GM18511 (cell line): ENCODE measurements at regions not wholly inside any gene's neighbourhood (a gene's known extent, or its start where the extent isn't known, plus 50 kb on each side); places are given as distances from the start of the nearest gene placed in this dataset.
A peak's percentile ranks its signal among the peaks of the same experiment; 100 is the strongest.
"Not testable (repeated sequence)": the region's sequence is repeated elsewhere in the genome, so short reads cannot be mapped to it uniquely, and the experiment has no call there.

Experiments used
- ATAC-seq: cut with Tn5 transposase; IDR thresholded peaks from one replicate; pipeline ENCODE4 v1.9.1; 2021; ENCODE audit warnings: mild to moderate bottlenecking, moderate library complexity; ENCODE audit not compliant: unreplicated experiment

GRCh38 chr3:83251490-83251889, 1490.0 kb upstream of the GBE1 start:
- no peak for ATAC-seq

DNA sequence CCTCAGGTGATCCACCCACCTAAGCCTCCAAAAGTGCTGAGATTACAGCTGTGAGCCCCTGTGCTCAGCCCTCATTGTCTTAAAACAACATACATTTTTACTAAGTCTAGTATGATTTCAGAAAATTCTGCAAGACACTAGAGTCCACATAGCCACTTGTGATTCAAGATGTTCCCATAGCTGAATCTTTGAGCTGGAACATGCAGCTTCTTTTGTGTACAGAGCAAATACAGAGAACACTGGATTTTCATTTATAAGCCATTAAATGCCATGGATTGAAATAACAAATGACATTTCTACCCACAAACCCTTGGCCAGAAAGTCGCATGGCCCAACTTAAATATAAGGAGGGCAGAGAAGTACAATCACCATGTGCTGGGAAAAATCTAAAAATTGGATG, 1489.2 kb upstream of the GBE1 start:
- ATAC-seq, result no peak

GRCh38 chr3:83248454-83248853, 1487.0 kb upstream of the GBE1 start:
- ATAC-seq, result no peak

GRCh38 chr3:83235180-83235814, 1473.9 kb upstream of the GBE1 start:
- no peak for ATAC-seq

DNA sequence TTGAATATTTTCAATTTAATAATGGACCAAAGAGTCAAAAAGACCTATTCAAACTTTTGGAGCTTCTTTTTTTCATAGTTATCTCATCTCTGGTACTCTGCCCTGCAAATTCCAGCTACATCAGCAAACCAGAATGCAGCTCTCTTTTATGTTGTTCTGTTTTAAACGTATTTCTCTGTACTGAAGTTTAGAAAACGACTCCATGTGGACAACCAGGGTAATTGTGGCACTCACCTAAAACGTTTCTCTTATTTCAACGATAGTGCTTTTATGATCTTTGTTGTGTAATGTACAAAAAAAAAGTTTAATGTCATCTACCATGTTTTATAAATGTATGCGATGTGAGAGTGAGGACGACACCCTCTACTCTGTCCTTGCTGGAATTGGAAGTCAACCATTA, 1472.3 kb upstream of the GBE1 start:
- ATAC-seq, result no peak

GRCh38 chr3:83230841-83231240, 1469.4 kb upstream of the GBE1 start:
- no peak for ATAC-seq

GRCh38 chr3:83230376-83230775, 1468.9 kb upstream of the GBE1 start:
- no peak for ATAC-seq

GRCh38 chr3:83226751-83227150, 1465.3 kb upstream of the GBE1 start:
- no peak for ATAC-seq

DNA sequence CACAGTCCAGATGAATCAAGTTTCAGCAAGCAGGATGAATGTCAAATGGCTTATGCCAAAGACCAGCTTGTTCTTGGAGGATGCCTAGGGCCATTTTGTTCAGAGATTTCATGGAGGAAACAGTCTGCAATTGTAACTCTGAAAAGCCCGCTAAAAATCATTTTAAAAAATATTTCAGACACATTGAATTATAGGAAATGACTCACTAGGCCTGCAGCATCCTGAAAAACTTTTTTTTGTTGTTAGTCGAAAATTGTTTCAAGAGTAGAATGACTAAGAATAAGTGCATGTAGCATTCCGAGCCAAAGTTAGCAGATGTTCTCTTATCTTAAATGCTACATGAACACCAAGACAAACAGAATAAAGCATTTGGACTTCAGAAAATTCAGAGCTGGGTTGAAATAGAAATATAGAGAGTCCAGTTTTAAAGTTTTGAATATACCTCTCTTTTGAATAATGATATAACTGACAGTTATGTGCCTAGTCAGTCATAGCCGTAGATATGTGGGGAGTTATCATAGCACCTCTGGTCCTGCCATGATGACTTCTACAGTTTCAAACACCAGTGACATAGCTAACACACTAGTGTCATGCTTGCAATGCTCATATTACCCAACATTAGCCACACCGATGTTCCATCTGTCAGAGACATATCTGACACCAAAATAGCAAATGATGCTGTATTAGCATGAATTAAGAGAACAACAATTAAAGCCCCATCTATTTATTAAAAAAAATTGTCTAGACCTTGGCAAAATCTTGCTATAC, 1462.8 kb upstream of the GBE1 start:
- no peak for ATAC-seq

DNA sequence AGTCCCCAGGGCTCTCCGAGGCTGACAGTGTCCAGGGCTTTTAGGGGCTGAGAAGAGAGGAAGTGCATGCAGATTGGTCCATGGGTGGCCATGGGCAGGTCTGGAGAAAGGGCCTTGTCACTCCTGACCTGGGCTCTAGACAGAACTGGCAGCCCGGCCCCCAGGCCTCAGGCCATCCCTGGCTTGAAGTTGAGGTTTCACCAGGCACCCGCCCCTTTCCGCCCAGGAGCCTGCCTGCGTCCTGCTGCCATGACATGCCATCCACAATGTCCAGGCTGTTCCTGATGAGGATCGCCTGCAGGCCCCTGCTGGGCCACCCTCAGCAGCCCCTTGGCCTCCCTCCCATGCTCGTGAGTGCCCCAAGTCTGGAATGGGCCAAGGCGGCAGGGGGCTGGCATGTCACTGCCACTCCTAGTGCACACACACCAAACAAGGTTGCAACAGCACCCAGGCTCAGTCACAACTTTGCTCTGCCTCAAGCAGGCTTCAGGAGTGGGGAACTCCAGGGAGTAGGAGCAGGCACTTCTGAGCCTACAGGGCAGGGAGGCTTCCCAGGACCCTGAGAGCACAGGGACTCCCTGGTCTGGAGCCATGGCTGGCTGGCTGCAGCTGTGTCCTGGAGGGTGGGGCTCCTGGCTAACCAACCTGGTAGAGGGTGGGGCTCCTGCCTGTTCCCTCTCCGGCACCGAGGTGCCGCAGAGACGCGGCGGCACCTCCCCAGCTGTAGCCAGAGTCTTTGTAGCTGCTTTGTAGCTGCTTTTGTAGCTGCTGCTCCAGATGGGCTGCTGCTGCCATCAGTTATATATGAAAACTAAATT, 1457.1 kb upstream of the GBE1 start:
- no peak for ATAC-seq

GRCh38 chr3:83217595-83218118, 1456.2 kb upstream of the GBE1 start:
- ATAC-seq, result not testable (repeated sequence)

- ATAC-seq, result no peak
These were observed 1455.6 kb upstream of the GBE1 start for GRCh38 chr3:83216919-83217594.

GRCh38 chr3:83195243-83195642, 1433.8 kb upstream of the GBE1 start:
- ATAC-seq, result no peak

DNA sequence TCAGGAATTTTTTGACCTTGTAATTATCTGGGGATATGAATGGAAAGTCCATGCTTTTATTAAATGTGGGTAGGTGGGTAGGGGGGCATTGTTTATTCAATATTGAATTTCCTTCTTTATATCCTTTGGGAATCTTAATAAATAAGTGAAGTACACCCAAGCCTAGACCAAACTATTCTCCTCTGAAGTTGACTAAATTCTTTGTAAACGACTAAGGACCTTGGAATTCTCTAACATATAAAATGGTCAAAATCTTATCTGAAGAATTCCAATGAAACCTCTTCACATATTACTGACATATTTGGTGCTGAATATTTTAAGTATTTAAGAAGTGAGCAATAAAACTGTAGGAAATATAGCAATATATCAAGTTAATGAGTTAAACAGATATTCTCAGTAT, 1432.1 kb upstream of the GBE1 start:
- no peak for ATAC-seq

DNA sequence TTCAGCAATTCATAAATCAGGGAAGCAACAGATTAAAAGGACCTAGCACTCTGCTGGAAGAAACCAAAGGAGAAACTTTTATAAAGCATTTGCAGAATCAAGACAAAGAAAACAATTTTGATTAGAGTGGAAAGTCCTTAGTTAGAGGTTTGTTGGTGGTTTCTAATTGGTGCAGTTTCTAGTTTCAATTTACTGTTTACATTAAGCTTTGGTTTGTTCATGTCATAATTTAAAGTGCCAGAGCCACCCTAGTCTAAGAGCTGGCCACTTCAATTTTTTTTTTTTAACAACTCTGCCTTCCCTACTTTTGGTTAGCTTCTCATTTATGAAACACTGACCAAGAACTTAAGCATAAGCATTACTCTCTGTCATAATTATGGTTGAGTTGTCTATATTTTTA, 1428.2 kb upstream of the GBE1 start:
- no peak for ATAC-seq

DNA sequence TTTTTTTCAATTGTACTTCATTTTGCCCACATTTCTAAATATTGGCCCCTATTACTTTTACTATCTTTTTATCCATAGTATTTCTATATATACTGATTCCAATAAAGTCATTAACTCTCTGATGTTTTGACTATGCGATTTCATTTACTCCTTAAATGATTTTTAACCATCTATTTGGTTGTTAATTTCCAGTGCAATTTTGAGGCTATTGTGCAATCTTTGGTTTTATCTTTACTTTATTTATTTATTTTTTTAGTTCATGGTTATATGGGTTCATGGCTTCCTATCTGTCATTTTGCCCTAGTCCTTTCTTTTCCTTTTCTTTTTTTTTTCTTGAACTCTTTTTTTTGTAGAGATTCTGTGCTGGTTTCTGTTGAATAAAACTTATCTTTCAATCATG, 1408.0 kb upstream of the GBE1 start:
- no peak for ATAC-seq

DNA sequence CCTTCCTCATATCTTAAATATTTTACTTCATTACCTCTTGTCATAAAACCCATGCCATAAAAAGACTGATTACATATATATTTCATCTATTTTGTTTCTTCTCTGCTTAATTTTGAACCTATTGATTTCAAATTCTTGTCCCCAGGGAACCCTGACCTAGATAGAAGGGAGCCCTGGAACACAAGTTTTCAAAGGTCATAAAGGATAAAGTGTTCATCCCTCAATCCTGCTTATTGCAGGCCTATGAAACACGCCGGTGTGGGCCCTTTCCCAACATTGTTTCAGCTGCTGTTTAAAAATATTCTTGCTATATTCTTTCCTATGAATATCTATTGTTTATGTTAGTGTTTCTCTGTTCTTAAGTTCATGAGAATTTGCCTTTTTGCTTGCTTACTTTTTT, 1389.5 kb upstream of the GBE1 start:
- no peak for ATAC-seq

DNA sequence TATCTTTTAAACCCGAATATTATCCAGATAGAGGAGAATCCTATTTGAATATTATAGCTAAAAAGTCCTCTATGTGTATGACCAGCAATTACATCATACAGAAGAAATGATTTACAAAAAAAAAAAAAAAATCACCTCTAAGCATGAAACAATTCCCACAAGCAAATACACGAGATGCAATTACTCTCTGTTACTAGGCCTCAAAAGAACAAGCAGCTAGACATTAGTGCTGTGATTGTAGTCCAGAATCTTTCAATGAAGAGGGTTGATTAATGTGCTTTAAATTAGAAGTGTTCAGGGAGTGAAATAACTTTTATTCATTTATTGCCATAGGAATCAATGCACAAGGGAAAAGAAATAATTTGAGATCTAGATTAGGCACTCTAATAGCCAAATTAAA, 1379.5 kb upstream of the GBE1 start:
- ATAC-seq, result no peak

DNA sequence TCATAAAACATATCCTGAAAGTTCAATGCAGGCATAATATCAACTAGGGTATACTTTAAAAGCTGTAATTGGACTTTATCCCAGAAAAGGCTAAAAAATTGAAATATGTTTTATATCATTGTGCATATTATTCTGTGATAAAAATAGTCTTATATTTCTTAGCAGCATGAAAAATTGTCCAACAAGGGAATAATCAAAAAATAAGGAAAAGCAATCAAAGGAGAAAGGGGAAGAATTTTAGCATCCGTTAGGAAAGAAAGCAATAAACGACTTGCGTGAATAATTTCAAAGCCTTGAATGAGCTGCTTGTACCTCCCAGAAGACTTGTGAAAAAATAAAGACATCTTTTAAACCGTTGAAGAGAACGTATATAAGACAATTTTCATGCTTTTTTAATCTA, 1369.8 kb upstream of the GBE1 start:
- no peak for ATAC-seq

- peak; percentile 45 for ATAC-seq
These were observed 1361.4 kb upstream of the GBE1 start for GRCh38 chr3:83122774-83123350.

DNA sequence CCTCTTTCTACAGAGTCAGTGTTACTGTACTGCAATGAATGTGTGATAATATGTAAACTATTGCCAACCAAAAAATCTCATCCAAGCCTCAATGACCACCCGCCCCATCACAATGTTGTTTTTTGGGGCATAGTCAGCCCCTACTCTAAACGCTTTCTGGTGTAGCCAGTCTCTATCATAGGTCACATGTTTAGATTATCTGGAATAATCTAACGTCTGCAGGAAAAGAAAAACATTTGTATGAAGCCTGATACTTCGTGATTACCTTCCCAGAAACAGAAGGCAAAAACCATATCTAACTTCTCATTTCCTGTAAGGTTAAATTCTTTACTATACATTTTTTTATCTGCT, 1331.8 kb upstream of the GBE1 start:
- ATAC-seq, result no peak
